H4 (cell line): ENCODE measurements at regions not wholly inside any gene's neighbourhood (a gene's known extent, or its start where the extent isn't known, plus 50 kb on each side); places are given as distances from the start of the nearest gene placed in this dataset.

ENCODE experiments used
- DNase-seq: peaks from one replicate; pipeline ENCODE4 v3.0.0-alpha.2; 2015; ENCODE audit warnings: low spot score

DNA sequence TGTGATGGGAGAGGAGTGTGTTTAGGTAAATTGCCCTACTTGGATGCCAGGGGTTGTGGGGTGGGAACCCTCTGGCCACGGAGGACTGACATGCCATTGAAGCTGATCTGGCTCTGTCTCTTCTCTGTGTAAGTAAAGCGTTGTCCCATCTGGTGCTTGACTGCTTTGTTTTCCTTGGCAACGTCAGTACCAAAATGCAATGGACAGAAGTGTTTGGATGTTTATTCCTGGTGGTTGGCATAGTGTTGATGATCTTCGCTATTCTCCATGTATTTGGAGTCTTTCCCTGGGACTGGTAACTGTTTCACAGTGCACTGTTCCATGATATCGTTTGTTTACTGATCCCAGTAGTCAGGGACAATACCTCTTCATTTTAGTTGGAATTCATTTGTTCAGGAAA is 130.5 kb upstream of the MCTP2 start:
- no peak for DNase-seq

DNA sequence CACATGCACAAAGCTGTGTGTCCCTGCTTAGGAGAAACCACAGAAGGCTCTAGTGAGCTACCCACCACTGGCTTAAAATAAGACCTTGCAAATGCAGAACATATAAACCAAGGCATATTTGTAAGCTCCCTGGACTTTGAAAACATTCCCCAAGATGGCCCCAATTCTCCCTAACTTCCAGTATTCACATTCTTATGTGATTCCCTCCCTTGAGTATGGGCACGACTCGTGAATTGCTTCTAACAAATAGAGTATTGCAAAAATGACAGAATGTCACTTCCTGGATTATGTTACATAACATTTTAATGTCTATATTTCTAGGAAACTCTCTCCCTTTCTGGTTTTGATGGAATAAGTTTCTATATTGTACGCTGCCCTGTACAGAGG is 131.8 kb upstream of the MCTP2 start:
- no peak for DNase-seq

DNA sequence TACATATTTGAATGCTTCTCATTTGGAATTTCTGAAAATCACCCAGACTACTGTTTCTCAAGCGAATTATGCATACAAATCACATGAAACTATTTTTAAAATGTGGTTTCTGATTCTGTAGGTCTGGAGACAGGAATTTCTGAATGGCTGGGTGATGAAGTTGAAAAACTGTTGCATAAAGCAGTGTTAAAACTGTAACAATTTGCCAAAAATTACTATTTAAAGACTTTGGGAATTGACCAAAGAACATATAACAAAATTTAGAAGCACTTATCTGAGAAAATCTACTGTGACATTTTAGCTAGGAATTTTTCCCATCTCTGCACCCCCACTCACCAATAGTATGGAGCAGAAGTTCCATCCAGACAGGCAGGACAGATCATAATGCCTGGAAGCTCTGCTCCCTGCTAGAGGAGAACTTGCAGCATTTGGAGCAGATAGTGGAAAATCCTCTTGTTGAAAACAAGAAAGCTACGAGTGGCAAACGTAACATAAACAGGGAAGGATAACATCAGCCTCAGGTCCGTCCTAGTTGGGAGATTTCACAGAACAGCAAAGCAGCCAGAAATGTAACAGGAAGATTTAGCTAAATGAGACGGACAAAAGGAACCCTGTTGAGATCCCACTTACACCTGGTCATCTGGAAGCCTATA is 132.3 kb upstream of the MCTP2 start:
- no peak for DNase-seq

DNA sequence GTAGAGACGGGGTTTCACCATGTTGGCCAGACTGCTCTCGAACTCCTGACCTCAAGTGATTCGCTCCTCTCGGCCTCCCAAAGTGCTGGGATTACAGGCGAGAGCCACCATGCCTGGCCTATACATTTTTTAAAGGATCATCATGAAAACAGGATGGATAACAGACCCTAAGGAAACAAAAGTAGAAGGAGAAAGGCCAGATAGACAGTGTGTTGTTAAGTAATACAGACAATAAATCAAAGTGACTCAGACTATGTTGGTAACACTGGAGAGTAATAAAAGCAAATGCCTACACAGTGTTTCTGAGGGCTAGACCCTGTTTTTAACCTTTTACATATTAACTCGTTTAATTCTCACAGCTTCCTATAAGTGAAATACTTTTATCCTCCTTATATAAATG is 133.8 kb upstream of the MCTP2 start:
- DNase-seq: no peak

DNA sequence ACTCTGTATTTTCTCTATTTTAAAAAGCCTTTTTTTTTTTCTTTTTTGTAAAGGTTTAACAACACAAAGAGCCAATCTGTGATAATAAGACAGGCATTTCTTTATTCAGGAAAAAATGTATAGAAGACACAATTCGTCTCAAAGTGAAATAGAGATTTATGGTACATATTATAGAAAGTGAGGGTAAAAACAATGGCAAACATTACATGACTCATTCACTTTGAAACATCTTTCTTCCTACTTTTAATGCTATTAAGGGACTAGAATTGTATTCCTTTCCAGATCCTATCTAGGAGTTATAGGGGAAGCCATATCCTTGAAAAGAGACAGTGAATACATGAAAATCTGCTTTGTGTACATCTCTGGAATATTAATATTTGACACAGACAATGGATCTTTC is 137.1 kb upstream of the MCTP2 start:
- DNase-seq: no peak

DNA sequence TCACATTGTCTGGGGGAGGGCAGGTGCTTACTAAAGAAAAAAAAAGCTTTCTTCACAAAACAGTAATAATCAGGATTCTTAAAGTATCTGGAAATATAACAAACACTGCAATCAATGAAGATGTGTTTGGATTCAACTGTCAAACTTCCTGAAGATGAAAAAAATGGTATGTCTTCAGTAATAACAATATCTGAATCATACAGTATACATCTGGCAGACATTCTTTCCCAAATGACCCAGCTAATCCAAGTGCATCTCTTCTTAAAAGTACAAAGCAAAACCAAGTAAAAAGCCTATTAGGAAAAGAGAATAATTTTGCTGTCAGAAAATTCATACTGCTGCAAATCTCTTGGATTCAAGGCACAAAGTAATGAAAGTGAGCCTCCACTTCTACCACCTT is 145.0 kb upstream of the MCTP2 start:
- DNase-seq: no peak

DNA sequence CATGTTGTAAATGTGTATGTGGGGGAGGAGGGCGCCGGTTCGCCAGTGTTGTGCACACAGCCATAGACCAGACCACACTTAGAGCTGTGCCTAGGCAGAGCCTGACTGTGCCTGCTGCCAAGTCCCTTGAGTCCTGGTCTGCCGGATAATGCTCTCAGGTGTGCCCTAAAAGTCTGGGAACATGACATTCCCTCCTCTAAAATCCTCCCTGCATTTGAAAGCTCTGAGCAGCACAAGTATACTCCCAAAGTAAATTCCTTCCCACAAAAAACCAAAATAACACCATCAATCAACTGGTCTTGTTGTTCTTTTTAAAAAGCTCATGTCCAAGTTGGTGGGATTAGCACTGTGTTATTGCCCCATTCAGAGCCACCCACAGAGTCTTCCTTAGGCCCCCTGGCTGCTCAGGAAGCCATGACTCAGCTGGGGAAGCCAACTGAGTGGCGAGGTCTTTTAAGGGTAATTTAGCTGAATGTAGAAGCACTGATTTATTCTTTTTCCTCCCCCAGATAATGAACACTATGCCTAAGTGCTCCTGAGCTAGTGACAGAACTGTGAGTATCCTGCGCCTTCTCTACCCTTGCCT is 147.8 kb upstream of the MCTP2 start:
- peak; percentile 82 for DNase-seq

DNA sequence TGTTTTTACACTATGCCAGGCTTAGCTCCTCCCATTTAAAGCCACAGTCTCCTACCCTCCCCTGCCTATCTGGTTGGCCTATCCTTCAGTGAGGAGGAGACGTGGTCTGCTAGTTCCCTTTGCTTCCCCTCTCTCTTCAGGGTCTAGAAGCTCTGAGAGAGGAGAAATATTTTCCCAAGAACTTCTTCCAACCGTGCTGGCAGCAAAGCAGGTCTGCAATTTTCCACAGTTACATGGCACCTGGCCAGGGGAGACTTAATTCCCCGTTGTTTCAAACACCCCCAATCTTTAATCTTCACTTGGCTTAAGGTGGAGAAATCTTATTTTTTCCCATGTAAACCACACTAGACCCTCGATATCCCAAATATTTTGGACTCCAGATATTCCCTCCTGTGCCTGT is 149.5 kb upstream of the MCTP2 start:
- no peak for DNase-seq

DNA sequence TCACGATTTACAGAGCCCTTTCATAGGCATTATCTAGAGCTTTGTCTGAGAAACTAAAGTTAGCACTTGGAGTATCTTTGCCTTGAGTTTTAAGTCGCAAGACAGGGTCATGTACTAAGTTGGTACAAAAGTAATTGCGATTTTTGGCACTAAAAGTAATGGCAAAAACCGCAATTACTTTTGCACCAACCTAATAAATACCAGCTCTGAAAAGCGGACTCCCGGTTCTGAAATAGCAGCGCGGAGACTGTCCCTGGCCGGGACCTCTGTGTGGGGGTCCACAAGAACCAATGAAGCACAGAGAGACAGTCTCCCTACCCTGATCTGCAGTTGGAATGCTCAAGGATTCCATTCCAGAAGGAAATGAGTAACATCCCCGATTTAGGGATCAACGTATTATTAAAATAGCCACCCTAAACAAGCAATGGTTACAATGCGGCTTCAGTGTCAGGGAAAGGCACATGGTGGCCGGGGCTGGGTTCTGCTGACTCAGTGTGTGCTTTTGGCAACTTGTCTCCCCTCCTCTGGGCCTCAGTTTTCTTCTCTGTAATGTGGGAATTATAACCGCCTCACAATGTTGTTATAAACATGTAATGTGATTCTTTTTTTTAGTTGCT is 150.3 kb upstream of the MCTP2 start:
- no peak for DNase-seq

DNA sequence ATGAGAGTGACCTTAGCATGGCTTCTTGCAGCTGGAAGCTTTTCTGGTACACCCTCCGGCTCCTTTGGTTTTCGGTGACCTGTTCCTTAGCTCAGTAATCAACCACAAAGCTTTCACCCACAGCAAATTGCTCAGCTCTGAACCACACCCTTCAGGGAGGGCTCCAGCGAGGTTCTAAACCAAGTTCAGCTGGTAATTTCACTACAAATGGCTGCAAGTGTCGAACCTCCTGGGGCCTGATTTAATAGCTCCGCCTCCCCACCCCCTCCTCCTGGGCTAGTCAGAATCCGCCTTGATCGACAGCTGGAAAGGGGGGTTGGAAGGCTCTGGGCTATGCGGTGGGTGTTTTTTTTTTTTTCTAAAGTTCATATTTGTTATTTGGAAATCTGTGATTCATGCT is 150.9 kb upstream of the MCTP2 start:
- DNase-seq: peak; percentile 91

DNA sequence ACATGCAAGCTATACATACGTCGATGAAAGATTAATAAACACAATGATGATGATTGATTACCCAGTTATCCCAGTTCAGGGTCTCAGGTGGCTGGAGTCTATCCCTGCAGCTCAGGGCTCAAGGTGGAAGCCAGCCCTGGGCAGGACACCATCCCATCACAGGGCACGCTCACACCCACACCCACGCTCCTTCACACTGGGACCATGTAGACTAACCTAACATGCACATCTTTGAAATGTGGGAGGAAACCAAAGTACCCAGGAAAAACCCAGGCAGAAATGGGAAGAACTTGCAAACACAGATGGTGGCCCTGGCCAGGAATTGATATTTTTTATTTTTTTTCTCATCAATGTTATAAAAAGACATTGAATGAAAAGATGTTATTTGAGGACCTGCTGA is 151.4 kb upstream of the MCTP2 start:
- DNase-seq: no peak

DNA sequence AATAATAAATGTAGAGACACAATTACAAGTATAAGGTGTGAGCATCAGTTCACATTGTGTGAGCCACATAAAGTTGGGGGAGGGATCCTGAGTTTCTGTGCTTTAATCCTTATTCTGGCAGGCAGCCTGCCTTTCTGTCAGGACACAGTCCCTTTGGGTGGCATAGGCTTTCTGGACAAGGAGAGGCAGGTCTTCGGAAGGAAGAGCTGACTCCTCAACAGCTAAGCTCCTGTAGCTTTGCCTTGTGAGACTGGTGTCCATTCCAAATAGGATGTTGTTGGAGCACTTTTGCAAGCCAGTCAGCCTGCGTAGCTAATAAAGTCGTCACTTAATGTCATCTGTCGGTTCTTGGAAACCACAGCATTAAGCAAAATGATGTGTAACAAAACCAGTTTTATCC is 151.9 kb upstream of the MCTP2 start:
- no peak for DNase-seq

DNA sequence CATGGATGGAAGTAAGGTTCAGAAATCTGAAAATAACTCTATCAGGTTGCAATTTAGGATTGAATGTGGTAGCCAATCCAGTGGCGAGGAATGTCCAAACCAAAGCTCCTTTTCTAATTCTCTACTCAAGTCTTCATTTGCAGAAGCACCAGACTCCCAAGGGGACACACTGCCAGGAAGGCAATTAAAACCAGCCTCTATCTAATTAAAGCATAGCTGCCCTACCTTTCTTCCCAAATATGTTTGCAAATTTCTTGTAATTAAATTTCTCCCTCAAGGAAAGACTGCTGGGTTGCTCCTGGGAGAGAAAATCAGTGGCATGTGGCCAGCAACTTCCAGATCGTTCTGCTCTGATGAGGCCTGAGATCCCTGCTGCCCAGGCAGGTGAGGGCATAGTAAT is 153.4 kb upstream of the MCTP2 start:
- DNase-seq: no peak

DNA sequence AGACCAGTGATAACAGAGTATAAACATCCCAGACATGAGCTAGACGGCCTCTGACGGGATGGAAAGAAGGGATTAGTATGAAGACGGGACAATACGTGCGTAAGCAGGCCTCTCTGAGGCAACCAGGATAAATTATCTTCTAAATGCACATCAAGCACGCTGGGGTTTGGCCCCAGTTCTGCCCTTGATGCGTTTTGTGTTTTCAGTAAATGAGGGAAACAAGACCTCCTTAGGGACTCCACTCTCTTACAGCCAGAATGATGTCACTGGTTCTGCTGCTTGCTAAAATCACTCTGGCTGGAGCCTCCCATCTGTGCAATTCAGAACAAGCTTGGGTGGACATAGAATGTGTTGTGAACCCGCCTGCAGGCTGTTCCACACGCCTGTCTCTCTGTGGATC is 156.0 kb upstream of the MCTP2 start:
- DNase-seq: no peak

DNA sequence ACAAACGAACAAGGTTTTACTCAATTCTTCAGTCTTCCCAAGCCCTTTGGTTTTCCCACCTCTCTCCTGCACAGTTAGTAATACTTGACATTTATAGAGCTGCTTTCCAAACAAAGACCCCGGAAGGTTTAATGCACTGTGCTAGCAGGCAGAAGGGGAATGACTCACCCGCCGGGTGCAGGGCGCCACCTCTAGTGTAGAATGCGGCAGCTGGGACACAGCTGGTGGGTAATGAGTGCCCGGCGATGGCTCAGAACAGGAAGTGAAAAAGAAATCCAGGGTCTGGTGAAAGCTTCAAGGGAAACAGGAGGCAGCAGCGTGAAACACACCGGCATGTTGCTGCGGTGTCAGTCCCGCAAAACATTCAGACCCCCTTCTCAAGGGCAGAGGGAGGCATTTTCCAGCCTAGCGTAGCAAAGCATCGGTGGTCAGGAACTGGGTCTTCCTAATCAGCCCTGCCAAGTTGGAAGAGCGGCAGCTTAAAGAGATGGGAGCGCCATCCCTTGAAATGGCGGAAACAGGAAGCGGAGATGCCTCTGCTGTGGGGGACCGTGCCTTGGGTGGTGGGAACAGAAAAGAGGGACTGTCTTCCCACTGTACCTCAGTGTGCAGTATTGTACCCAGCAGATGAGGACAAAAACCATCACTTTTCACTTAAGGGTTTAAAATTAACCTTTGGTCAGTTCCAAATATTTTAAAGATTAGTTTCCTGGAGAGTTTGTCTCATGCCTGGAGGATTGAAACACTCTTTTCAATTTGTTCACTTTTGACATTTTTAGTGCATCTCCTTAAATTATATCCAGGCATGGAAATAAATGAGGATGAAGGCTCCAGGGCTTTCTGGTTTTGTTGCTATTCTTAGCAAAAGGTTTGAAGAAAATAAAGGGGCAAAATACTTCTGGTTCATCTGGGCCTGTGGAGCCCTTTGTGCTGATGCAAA is 160.7 kb upstream of the MCTP2 start:
- peak; percentile 90 for DNase-seq

DNA sequence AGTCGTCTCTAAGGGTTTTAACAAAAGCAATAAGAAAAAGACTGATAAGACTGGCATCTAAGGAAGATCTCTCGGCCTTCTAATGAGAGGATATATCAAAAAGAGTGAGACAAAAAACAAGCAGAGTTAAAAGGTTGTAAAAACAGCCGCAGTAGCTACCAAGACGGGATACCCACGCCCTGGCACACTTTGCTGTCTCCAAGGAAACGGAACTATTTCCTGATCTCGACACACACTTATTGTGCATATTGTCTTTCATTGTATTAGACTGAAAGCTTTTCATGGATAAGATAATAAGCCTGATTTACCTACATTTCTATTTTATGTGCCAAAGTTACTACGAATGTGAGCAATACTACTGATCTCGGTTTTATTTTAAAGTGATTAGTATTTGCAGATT is 161.5 kb upstream of the MCTP2 start:
- DNase-seq: no peak

DNA sequence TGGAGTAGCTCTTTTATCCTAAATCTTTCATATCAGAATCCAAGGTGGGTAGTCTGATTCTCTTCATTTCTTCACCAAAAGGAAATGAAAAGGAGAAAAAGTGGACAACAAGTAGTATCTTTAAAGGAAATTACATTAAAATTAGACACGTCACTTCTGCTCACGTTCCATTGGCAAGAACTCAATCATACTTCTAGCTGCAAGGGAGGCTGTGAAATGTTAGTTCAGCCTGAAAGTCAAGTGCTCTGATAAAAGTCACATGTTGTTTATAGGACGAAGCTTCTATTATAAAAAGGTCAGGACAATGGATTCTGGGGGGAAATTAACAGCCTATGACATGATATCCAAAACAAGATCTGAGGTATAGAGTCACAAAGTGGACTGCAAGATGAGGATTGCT is 164.6 kb upstream of the MCTP2 start:
- DNase-seq: no peak

DNA sequence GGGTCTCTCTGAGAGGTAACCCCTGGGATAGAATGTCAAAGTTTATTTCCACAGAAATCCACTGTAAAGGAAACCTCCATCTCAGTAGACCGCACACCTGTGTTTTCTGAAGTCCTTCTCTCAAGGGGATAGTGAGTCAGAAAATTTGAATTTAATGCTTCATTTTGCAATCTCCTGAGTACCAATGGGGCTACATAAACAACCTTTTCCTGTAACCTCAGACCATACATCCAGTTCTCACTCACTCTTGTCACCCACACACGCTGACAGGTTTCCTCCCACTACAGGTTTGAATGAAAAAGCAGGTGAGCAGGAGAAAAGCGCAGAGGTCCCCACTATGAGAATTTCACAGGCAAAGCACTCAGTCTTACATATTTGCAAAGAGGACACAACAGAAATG is 165.3 kb upstream of the MCTP2 start:
- DNase-seq: no peak

DNA sequence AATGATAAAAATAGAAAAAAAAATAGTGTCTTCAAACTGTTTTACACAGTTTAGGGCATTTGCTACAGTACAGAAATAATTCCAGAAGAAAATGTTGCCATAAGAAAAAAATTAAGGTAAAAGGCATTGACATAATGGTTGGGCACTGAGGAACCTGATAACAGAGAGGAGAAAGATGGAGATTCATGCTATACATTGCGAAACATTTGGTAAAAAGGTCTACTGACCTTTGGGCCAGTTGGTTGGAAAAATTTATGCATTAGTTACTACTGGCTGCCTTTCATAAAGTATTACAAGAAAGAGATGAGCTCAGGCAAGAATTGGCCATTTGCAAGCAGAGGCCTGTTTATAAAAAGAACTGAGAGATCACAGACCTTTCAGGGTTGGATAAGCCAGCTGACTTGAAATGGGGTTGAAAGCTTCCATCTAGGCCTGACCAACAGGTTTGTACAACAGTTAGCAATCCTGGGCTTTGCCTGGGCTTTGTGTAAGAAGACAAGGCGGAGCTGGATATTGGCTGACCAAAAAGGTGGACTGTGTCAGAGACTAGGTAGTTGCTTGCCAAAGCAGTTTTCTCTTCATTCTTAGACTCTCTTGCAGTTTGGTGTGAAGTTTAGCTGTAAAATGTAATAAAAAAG is 166.6 kb upstream of the MCTP2 start:
- DNase-seq: no peak

DNA sequence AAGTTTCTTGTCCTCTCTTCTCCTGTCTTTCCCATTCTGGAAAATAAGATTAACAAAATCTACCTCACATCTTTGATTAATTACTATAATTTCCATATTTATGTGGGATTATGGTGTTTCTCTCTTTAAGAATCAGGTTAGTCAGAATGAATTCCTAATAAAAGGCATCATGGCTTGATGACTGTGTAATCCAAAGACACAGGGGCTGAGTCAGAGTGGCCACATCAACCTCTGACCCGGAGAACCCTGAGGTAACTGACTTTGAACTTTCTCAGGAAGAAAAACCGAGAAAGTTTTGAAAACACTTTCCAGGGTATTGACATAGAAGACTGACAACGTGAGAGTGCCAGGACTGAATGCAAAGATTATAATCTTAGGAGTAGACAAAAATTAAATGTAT is 170.3 kb upstream of the MCTP2 start:
- DNase-seq: no peak

DNA sequence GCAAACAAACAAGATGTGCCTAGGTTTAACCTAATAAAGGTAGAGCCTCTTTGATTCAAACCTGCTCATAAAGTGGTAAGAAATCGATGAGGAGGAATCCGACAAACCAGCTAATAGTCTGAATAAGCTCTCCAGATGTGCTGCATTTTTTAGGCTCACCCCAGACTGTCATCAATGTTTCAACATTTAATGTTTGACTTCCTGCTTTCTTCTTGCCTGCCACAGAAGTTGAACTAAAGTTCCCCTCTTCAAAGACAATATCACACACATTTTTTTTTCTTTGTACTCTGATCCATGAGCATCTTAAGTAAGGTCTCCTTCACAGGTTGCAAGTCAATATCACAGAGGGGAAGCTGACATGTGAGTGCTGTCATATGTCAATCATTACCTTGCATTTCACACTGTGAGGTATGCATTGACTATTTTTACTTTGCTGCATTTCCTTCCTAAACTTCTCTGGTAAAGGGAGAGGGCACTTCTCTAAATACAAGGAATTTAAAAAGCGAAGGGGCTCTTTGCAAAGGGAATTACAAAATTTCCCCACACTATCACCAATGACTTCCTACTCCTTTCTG is 172.3 kb upstream of the MCTP2 start:
- no peak for DNase-seq

DNA sequence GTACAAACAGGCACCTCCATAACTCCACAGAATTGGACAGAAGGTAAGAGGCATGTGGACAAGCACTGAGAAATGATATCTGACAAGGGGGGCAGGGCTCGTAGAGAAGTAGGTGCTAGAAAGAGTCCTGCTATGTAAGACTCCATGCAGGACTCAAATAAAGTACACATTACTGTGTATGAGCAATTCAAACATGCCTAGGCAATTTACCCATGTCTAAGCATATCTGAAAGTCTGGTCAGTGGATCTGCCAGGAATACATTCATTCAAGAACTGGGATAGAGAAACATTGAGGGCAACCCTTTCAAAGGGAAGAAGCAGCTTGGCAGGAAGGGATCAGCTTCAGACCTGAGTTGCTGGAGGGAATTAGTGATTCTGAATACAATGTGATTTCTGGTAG is 174.1 kb upstream of the MCTP2 start:
- DNase-seq: no peak
